8988T (cell line): ENCODE measurements at regions not wholly inside any gene's neighbourhood (a gene's known extent, or its start where the extent isn't known, plus 50 kb on each side); places are given as distances from the start of the nearest gene placed in this dataset.
"Not testable (repeated sequence)": the region's sequence is repeated elsewhere in the genome, so short reads cannot be mapped to it uniquely, and the experiment has no call there.

Experiments used
- DNase-seq: peaks from one replicate; pipeline ENCODE4 v3.0.0; 2011

GRCh38 chr20:17891131-17891530, 77.5 kb downstream of the SNX5 start:
- DNase-seq: not testable (repeated sequence)

GRCh38 chr20:17890330-17890729, 78.3 kb downstream of the SNX5 start:
- no peak for DNase-seq

GRCh38 chr20:17889226-17889625, 79.4 kb downstream of the SNX5 start:
- no peak for DNase-seq

GRCh38 chr20:17888044-17888443, 80.5 kb downstream of the SNX5 start:
- no peak for DNase-seq

GRCh38 chr20:17887331-17888030, 81.1 kb downstream of the SNX5 start:
- DNase-seq: no peak

- DNase-seq: no peak
Measured at GRCh38 chr20:17885544-17885943, 83.0 kb downstream of the SNX5 start.

- no peak for DNase-seq
Measured at GRCh38 chr20:17885076-17885475, 83.5 kb downstream of the SNX5 start.

GRCh38 chr20:17884307-17885003, 84.1 kb downstream of the SNX5 start:
- DNase-seq: no peak

GRCh38 chr20:17883592-17884306, 84.8 kb downstream of the SNX5 start:
- no peak for DNase-seq

GRCh38 chr20:17882834-17883591, 85.6 kb downstream of the SNX5 start:
- no peak for DNase-seq

- no peak for DNase-seq
Measured at GRCh38 chr20:17882065-17882833, 86.3 kb downstream of the SNX5 start.

- DNase-seq: no peak
Measured at GRCh38 chr20:17881741-17882064, 86.9 kb downstream of the SNX5 start.

GRCh38 chr20:17878912-17879602, 89.5 kb downstream of the SNX5 start:
- DNase-seq: no peak

GRCh38 chr20:17878069-17878911, 90.3 kb downstream of the SNX5 start:
- DNase-seq: no peak

- DNase-seq: no peak
Measured at GRCh38 chr20:17875981-17876385, 92.6 kb downstream of the SNX5 start.

- DNase-seq: no peak
Measured at GRCh38 chr20:17875106-17875980, 93.3 kb downstream of the SNX5 start.

GRCh38 chr20:17874271-17875105, 94.1 kb downstream of the SNX5 start:
- DNase-seq: no peak

GRCh38 chr20:17873410-17874270, 95.0 kb downstream of the SNX5 start:
- no peak for DNase-seq
